ENCODE measurements at regions not wholly inside any gene's neighbourhood (a gene's known extent, or its start where the extent isn't known, plus 50 kb on each side); places are given as distances from the start of the nearest gene placed in this dataset.

DNA sequence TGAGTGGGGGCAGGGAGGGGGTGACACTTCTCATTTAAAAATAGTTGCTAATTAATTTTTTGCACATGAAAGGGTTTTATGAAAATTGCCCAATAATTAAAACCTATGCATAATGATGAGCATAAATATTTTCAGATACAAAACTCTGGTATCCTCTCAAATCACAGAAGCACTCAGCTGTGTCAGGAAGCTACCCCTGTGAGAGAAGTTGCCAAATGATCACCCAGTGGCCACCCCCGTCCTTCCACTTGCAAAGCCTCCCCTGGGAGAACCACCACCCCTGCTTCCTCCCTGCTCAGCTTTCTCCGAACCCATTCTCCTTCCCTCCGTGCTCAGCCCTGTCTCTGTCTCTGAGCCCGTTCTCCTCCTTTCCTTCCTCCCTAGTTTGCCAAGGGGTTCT is 400.2 kb upstream of the SALL3 start:
- H3K4me3 Mint-ChIP-seq: no peak overlapping the region
- WGBS (ENCODE audit: insufficient coverage): 85% methylated on average over 4 of the region's 4 CpGs
- H3K9me3 Mint-ChIP-seq: peaks cover 4 to 43% (median 25%) of the 10 kb centered on the region in 7 donors
- peaks cover 0 to 3% (median 0%) of the 10 kb centered on the region in 3 donors for H3K27me3 Mint-ChIP-seq (ENCODE audit: low read depth in 3 of 3)
- Histone ChIP-seq H2AFZ (ENCODE audit: insufficient read depth, low read depth, low read length, poor library complexity, severe bottlenecking) (no peak overlapping the region), H3K9ac (ENCODE audit: insufficient read depth, low read length, poor library complexity, severe bottlenecking) (no peak overlapping the region), H3K4me3 (replicated peaks in 1 of 3; ENCODE audit: low read depth in 2 of 3, low read length in 3 of 3) (no peak overlapping the region), H3K9me3 (replicated peaks in 1 of 2; ENCODE audit: control insufficient read depth in 1 of 2, insufficient read depth in 1 of 2, low read length in 2 of 2) (peaks cover 4 to 37% of the 10 kb centered on the region in 2 donors), H3K27ac (ENCODE audit: low read depth in 1 of 2, low read length in 2 of 2) (no peak overlapping the region), H3K36me3 (replicated peaks in 1 of 2; ENCODE audit: control insufficient read depth in 1 of 2, insufficient read depth in 2 of 2, low read length in 2 of 2) (no peaks in the 10 kb centered on the region), H3K27me3 (ENCODE audit: control insufficient read depth in 2 of 2, insufficient read depth in 2 of 2, low read length in 2 of 2) (no peaks in the 10 kb centered on the region), H3K4me1 (ENCODE audit: control insufficient read depth in 1 of 2, insufficient read depth in 2 of 2, low read length in 2 of 2) (no peaks in the 10 kb centered on the region), H3K4me2 (replicated peaks; ENCODE audit: extremely low read depth, low read length, poor library complexity, severe bottlenecking) (no peak overlapping the region), H4K20me1 (ENCODE audit: insufficient read depth, low read length) (no peaks in the 10 kb centered on the region), H3K79me2 (ENCODE audit: insufficient read depth, low read length) (no peaks in the 10 kb centered on the region)
- no peak overlapping the region for H3K27ac Mint-ChIP-seq
- no peaks in the 10 kb centered on the region for H3K4me1 Mint-ChIP-seq
- no peaks in the 10 kb centered on the region for H3K36me3 Mint-ChIP-seq
- DNase-seq: no peak
- TF ChIP-seq CTCF (IDR thresholded peaks at IDR 0.05): no peak
- intact Hi-C loops (cut with micrococcal nuclease): no loop called here

- no peak for DNase-seq
- Histone ChIP-seq H3K4me1 (ENCODE audit: control insufficient read depth in 1 of 2, insufficient read depth in 2 of 2, low read length in 2 of 2) (no peaks in the 10 kb centered on the region), H3K4me2 (replicated peaks; ENCODE audit: extremely low read depth, low read length, poor library complexity, severe bottlenecking) (no peak overlapping the region), H3K27ac (ENCODE audit: low read depth in 1 of 2, low read length in 2 of 2) (no peak overlapping the region), H3K27me3 (ENCODE audit: control insufficient read depth in 2 of 2, insufficient read depth in 2 of 2, low read length in 2 of 2) (no peaks in the 10 kb centered on the region), H3K4me3 (replicated peaks in 1 of 3; ENCODE audit: low read depth in 2 of 3, low read length in 3 of 3) (no peak overlapping the region), H3K79me2 (ENCODE audit: insufficient read depth, low read length) (no peaks in the 10 kb centered on the region), H3K9me3 (replicated peaks in 1 of 2; ENCODE audit: control insufficient read depth in 1 of 2, insufficient read depth in 1 of 2, low read length in 2 of 2) (peaks cover 0 to 34% of the 10 kb centered on the region in 2 donors), H2AFZ (ENCODE audit: insufficient read depth, low read depth, low read length, poor library complexity, severe bottlenecking) (no peak overlapping the region), H3K9ac (ENCODE audit: insufficient read depth, low read length, poor library complexity, severe bottlenecking) (no peak overlapping the region), H4K20me1 (ENCODE audit: insufficient read depth, low read length) (no peaks in the 10 kb centered on the region), H3K36me3 (replicated peaks in 1 of 2; ENCODE audit: control insufficient read depth in 1 of 2, insufficient read depth in 2 of 2, low read length in 2 of 2) (no peaks in the 10 kb centered on the region)
- Mint-ChIP-seq H3K36me3 (no peaks in the 10 kb centered on the region), H3K4me1 (no peaks in the 10 kb centered on the region), H3K27me3 (ENCODE audit: low read depth in 3 of 3) (peaks cover 0 to 3% (median 0%) of the 10 kb centered on the region in 3 donors), H3K27ac (no peak overlapping the region), H3K4me3 (no peak overlapping the region), H3K9me3 (peaks cover 0 to 40% (median 20%) of the 10 kb centered on the region in 7 donors)
- intact Hi-C loops (cut with micrococcal nuclease): no loop called here
- no peak for TF ChIP-seq CTCF (IDR thresholded peaks at IDR 0.05)
- 92% methylated on average over 9 of the region's 16 CpGs for WGBS (ENCODE audit: insufficient coverage)
Observed at GRCh38 chr18:78579854-78580577, 399.6 kb upstream of the SALL3 start.
